SIG-M5 (cell line): ENCODE measurements at regions not wholly inside any gene's neighbourhood (a gene's known extent, or its start where the extent isn't known, plus 50 kb on each side); places are given as distances from the start of the nearest gene placed in this dataset.

Experiments
- DNase-seq: peaks from one replicate; lab custom pipeline; 2025; lab: John Stamatoyannopoulos, UW

- DNase-seq, result no peak
These were observed 319.5 kb downstream of the PIK3R1 start for GRCh38 chr5:68534956-68535520.

GRCh38 chr5:68538814-68539420 lies 323.4 kb downstream of the PIK3R1 start:
- no peak for DNase-seq

GRCh38 chr5:68540798-68541590 lies 325.4 kb downstream of the PIK3R1 start:
- no peak for DNase-seq

- no peak for DNase-seq
These were observed 326.7 kb downstream of the PIK3R1 start for GRCh38 chr5:68542207-68542606.

GRCh38 chr5:68543212-68543611 lies 327.7 kb downstream of the PIK3R1 start:
- no peak for DNase-seq

- no peak for DNase-seq
These were observed 328.6 kb downstream of the PIK3R1 start for GRCh38 chr5:68544091-68544647.

GRCh38 chr5:68544648-68545552 lies 329.3 kb downstream of the PIK3R1 start:
- DNase-seq, result no peak

- no peak for DNase-seq
These were observed 330.2 kb downstream of the PIK3R1 start for GRCh38 chr5:68545636-68546295.

- DNase-seq, result no peak
These were observed 331.5 kb downstream of the PIK3R1 start for GRCh38 chr5:68547056-68547455.

GRCh38 chr5:68547622-68548021 lies 332.1 kb downstream of the PIK3R1 start:
- DNase-seq, result no peak

- no peak for DNase-seq
These were observed 333.6 kb downstream of the PIK3R1 start for GRCh38 chr5:68548959-68549676.

- no peak for DNase-seq
These were observed 334.5 kb downstream of the PIK3R1 start for GRCh38 chr5:68550015-68550414.

- no peak for DNase-seq
These were observed 335.9 kb downstream of the PIK3R1 start for GRCh38 chr5:68551436-68551835.

- no peak for DNase-seq
These were observed 339.2 kb downstream of the PIK3R1 start for GRCh38 chr5:68554571-68555279.

GRCh38 chr5:68555907-68556681 lies 340.5 kb downstream of the PIK3R1 start:
- no peak for DNase-seq

GRCh38 chr5:68557162-68557936 lies 341.8 kb downstream of the PIK3R1 start:
- DNase-seq, result no peak

GRCh38 chr5:68562308-68562707 lies 346.8 kb downstream of the PIK3R1 start:
- no peak for DNase-seq

GRCh38 chr5:68565427-68565826 lies 349.9 kb downstream of the PIK3R1 start:
- no peak for DNase-seq

- DNase-seq, result no peak
These were observed 361.2 kb downstream of the PIK3R1 start for GRCh38 chr5:68576805-68577204.
